Fibroblast of the aortic adventitia (primary cell): ENCODE measurements at regions not wholly inside any gene's neighbourhood (a gene's known extent, or its start where the extent isn't known, plus 50 kb on each side); places are given as distances from the start of the nearest gene placed in this dataset.

Source experiments
- DNase-seq: peaks from one replicate; pipeline ENCODE4 v3.0.0-alpha.2; 2010; ENCODE audit warnings: low read depth
- H3K4me3 ChIP-seq: 2 replicates; pipeline ENCODE4 v1.5.1; 2011; ENCODE audit warnings: low read depth, mild to moderate bottlenecking, control low read depth, low read length, moderate library complexity
- CTCF ChIP-seq: IDR thresholded peaks from 2 replicates; pipeline ENCODE4 v1.5.1; 2011; ENCODE audit warnings: mild to moderate bottlenecking, low read length, control low read depth, inconsistent platforms; ENCODE audit not compliant: insufficient read depth

- TF ChIP-seq CTCF: no peak
- DNase-seq: no peak
- no peak overlapping the region for H3K4me3 ChIP-seq
Observed at GRCh38 chr2:150572194-150572766, 84.8 kb upstream of the RND3 start.

GRCh38 chr2:150571121-150571520 lies 83.7 kb upstream of the RND3 start:
- no peak for TF ChIP-seq CTCF
- peak; percentile 74 for DNase-seq
- H3K4me3 ChIP-seq: no peak overlapping the region

DNA sequence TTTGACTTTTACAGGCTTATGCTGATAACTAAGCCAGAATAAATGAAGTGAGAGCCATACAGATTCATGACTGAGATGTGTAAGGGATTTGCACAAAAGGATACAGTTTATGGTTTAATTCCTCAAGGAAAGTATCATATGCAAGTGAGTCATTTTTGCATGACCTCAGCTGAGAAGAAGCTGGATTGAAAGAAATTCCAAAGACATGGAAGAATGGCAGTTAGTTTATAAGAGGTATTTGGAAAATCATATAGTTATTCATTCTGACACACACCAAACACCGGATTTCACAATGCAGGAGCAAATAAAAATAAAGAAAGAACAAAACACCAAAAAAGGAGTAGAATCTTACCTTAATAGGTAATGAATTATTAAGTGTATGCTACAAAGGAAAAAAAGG lies 83.2 kb upstream of the RND3 start:
- DNase-seq: peak; percentile 89
- no peak for TF ChIP-seq CTCF
- H3K4me3 ChIP-seq: no peak overlapping the region

- TF ChIP-seq CTCF: no peak
- H3K4me3 ChIP-seq: no peak overlapping the region
- no peak for DNase-seq
Observed at GRCh38 chr2:150569761-150570160, 82.3 kb upstream of the RND3 start.

GRCh38 chr2:150567771-150568301 lies 80.4 kb upstream of the RND3 start:
- no peak overlapping the region for H3K4me3 ChIP-seq
- peak; percentile 87 for DNase-seq
- TF ChIP-seq CTCF: no peak

DNA sequence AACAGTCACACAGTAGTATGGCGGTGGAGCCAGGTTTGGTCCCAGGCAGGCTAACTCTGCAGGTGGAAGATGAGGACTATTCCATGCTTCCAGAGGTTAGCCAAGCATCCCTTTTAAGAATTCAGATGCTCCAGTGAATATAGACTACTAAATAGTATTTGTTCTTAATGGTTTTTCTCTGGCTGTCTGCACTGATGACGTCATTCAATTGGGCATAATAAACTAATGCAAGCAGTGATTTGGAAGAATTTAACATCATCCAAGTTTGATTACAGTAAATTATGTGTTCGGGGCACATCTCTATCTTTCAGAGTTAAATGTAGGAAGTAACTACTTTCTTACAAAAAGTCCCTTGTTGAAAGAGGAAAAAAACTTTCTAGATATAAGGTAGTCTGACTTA lies 78.8 kb upstream of the RND3 start:
- H3K4me3 ChIP-seq: no peak overlapping the region
- DNase-seq: no peak
- TF ChIP-seq CTCF: no peak

DNA sequence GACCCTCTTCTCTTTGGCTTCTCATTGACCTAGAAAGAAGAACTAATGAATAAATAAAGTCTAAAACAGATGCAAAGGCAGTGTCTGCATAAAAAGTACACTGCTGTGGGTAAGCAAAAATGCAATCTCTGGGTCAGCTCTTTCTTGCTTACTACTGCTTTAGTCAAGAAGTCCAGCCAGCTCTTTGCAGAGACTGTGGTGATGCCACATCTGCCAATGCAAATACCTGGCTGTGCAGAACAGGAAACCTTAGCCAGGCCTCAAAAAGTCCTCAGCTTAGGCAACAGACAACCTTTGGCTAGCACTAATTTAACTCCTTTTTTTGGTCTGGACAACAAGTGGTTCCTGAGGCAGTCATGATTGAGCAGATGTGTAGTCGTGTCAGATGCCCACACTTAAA lies 73.6 kb upstream of the RND3 start:
- no peak for DNase-seq
- no peak overlapping the region for H3K4me3 ChIP-seq
- no peak for TF ChIP-seq CTCF
